ENCODE measurements at regions not wholly inside any gene's neighbourhood (a gene's known extent, or its start where the extent isn't known, plus 50 kb on each side); places are given as distances from the start of the nearest gene placed in this dataset.

DNA sequence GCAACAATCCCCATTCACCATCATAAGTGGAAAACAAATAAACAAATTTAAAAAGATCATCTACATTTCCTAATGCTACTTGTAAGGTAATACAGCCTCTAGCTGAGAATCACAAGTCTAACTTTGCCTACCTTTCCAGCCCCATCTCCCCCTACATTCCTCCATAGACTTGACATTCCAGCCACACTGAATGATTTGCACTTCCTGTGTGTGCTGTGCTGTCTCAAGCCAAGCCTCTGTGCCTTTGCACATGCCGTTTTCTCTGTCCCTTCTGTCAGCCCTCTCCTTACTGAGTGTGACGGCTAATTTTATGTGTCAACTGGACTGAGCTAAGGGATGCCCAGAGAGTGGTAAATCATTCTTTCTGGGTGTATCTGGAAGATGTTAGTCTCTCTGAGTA is 82.4 kb upstream of the MBIP start:
- no peak for DNase-seq (ENCODE audit: low read depth in 1 of 2, low spot score in 1 of 2)
- in situ Hi-C loops (cut with HindIII; ENCODE audit: low pct_unique_long_range_greater_than_20kb, low sequenced_read_pairs), result no loop called here
- no peak for TF ChIP-seq JUND (IDR thresholded peaks at IDR 0.05; ENCODE audit: low read depth)

DNA sequence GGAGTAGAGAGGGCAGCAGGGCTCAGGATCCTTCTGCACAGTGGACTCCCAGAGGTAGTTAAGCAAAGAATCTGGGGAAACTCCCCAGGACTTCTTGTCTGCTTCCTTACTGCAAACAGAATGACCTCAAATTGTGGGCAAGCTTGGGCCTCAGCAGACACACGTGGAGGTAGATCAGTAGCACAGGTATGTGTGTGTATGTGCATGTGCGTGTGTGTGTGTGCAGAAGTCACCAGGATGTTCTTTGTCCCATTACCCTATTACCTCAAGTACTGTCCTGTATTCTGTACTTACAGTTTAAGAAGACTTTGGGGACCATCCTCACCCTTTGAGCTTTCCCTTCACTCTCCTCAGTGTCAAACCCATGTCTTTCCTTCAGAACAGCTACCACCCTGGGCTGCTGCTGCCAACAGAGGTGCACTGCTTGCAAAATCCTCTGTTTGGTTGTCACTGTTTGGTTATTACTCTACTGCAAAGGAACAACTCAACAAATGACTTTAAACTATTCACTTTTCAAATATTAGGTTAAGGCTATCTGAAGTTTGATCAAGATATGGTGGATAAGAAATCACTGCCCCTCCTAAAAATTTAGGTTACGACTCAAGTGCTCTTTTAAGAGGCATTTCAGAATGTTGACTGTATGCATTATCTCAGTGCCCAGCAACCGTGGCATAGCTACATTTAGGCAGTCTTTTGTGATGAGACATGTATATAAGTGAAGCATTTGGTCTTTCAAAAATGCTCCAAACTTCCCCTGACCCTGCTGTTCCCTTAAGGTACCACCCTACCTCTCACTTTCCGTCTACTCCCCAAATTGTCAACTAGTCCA is 78.2 kb upstream of the MBIP start:
- DNase-seq (ENCODE audit: low read depth in 1 of 2, low spot score in 1 of 2), result no peak
- in situ Hi-C loops (cut with HindIII; ENCODE audit: low pct_unique_long_range_greater_than_20kb, low sequenced_read_pairs), result no loop called here
- no peak for TF ChIP-seq JUND (IDR thresholded peaks at IDR 0.05; ENCODE audit: low read depth)

DNA sequence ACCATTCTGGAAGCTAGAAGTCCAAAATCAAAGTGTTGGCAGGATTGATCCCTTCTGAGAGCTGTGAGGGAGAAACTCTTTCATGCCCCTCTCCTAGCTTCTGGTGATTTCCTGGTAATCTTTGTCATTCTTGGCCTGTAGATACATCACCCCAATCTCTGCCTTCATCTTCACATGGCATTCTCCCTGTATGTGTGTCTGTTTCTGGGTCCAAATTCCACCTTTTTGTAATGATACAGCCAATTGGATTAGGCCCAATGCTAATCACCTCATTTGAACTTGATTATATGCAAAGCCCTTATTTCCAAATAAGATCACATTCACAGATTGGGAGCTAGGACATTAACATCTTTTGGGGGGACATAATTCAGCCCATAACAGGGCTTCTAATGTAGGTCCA is 76.9 kb upstream of the MBIP start:
- no peak for TF ChIP-seq JUND (IDR thresholded peaks at IDR 0.05; ENCODE audit: low read depth)
- in situ Hi-C loops (cut with HindIII; ENCODE audit: low pct_unique_long_range_greater_than_20kb, low sequenced_read_pairs), result no loop called here

DNA sequence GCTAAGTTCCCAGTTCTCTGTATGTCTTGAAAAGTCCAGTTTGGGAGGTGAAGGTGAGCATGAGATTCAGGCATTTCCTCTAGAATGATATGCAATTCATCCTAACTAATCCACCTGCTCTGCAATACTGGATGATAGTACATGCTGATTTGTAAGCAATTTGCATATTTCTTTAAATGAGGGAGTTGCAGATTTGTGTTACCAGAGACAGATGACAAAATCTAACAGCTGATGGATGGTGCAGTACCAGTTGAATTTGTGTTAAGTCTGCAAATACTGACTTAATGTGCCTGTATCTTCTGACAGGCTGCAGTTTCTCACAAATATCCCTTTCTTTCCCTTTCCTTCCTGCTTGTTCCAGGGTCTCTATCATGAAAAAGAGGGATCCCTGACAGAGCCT is 76.4 kb upstream of the MBIP start:
- in situ Hi-C loops (cut with HindIII; ENCODE audit: low pct_unique_long_range_greater_than_20kb, low sequenced_read_pairs), result no loop called here
- no peak for TF ChIP-seq JUND (IDR thresholded peaks at IDR 0.05; ENCODE audit: low read depth)
- no peak for DNase-seq (ENCODE audit: low read depth in 1 of 2, low spot score in 1 of 2)

More for the DNA sequence above, 76.9 kb upstream of the MBIP start:
- DNase-seq (ENCODE audit: low read depth in 1 of 2, low spot score in 1 of 2), result no peak

DNA sequence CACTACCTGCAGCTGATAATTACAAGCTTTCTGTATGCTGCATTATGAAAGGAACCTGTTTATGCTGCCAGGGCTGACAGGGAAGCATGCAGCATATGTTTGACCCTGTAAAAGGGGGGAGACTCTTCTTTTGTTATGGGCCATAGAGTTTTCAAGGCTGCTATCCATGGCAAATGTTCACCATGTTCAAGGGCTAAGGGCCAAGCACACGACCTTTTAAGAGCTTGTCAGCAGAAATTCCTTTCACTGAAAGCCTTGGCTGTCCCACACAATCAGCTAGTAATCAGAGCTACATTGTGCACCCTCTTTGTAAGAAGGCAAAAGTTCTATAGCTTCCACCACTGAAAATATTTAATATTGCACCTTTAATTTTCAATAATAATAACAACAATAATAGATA is 74.2 kb upstream of the MBIP start:
- no peak for TF ChIP-seq JUND (IDR thresholded peaks at IDR 0.05; ENCODE audit: low read depth)
- in situ Hi-C loops (cut with HindIII; ENCODE audit: low pct_unique_long_range_greater_than_20kb, low sequenced_read_pairs), result no loop called here
- DNase-seq (ENCODE audit: low read depth in 1 of 2, low spot score in 1 of 2), result no peak

DNA sequence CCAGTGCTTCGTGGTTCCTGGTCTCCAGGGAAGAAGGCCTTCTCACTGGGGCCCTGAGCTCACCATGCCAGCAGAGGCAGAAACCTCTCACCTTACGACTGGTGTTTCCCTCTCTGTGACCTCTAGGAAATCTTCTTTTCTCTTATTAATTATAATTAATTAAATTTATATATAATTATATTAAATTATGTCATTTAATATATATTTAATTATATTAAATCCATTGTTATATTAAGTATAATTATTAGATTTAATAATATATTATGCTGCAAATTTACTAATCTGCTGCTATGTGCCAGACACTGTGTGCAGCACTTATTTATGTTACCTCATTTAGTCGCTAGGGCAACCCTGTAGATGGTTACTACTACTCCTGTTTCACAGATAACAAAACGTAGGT is 70.3 kb upstream of the MBIP start:
- in situ Hi-C loops (cut with HindIII; ENCODE audit: low pct_unique_long_range_greater_than_20kb, low sequenced_read_pairs), result no loop called here
- no peak for TF ChIP-seq JUND (IDR thresholded peaks at IDR 0.05; ENCODE audit: low read depth)
- DNase-seq (ENCODE audit: low read depth in 1 of 2, low spot score in 1 of 2), result no peak

DNA sequence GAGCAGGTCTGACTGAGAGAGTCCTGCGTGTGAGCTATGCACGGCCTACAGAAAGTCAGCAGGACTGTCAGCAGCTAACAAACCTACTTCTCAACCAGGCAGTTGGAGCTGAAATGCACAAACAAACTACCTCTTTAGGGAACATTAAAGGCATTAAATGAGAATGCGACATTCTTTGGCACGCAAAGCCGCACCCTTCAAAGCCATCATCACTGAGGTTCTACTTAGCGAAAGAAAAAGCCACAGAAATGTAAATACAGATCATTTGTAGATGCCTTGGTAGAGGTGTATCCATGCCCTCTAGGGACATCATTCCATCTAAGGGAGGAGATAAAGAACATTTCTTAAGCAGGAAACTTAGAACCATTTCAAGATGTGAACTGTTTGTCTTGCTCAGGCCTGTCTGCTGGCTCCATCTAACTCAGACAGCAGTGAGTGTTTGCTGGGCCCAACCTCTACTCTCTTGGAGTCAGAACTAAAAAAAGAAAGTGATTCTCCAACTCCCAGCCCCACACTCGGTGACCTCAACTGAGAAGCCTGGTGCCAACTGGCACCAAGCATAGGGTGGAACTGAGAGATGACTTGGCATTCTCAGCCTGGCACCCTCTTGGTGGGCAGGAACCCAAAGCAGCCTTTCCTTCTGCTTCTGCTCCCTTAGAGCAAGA is 63.5 kb upstream of the MBIP start:
- no peak for TF ChIP-seq JUND (IDR thresholded peaks at IDR 0.05; ENCODE audit: low read depth)
- no peak for DNase-seq (ENCODE audit: low read depth in 1 of 2, low spot score in 1 of 2)
- in situ Hi-C loops (cut with HindIII; ENCODE audit: low pct_unique_long_range_greater_than_20kb, low sequenced_read_pairs), result no loop called here

DNA sequence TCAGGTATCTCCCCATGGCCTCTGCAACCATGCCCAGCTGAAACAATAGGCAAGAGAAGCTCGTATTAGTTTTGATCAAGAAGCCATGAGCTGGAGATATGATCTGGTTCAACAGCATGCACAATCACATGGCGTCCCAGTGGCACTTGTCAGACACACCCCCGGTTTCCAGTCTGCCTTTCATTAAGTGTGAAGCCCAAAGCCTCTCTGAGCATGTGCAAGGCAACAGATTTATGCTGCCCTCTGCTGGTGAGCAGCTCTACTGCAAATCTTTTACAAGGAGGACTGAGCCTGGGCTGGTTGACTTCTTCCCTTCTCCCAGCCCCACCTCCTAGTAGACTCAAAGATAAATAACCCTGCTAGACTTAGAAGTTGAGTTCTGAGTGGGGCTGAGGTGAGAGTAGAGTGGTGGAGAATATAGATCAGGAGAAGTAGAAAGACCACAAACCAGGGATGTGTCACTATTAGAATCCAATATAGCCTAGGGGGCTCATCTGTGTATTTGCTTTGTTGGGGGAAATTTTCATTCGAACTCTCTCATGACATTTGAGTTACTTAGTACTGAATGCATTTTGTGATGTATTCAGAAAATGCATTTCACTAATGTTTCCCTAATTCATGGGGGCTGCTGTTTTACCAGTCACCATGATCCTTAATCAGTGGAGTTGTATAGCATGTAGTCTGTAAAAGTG is 53.7 kb upstream of the MBIP start:
- in situ Hi-C loops (cut with HindIII; ENCODE audit: low pct_unique_long_range_greater_than_20kb, low sequenced_read_pairs), result no loop called here
- no peak for TF ChIP-seq JUND (IDR thresholded peaks at IDR 0.05; ENCODE audit: low read depth)
- peak; percentile 70 to 92 for DNase-seq (ENCODE audit: low read depth in 1 of 2, low spot score in 1 of 2)
